HG02852 (cell line): ENCODE measurements at regions not wholly inside any gene's neighbourhood (a gene's known extent, or its start where the extent isn't known, plus 50 kb on each side); places are given as distances from the start of the nearest gene placed in this dataset.
"Not testable (repeated sequence)": the region's sequence is repeated elsewhere in the genome, so short reads cannot be mapped to it uniquely, and the experiment has no call there.

Experiments
- ATAC-seq: cut with Tn5 transposase; IDR thresholded peaks from one replicate; pipeline ENCODE4 v1.9.1; 2021; ENCODE audit warnings: mild to moderate bottlenecking, moderate library complexity; ENCODE audit not compliant: unreplicated experiment

GRCh38 chr6:3960754-3961361 is 111.7 kb downstream of the FAM50B start:
- no peak for ATAC-seq

GRCh38 chr6:3961581-3962215 is 112.5 kb downstream of the FAM50B start:
- ATAC-seq, result no peak

GRCh38 chr6:3962291-3963280 is 113.4 kb downstream of the FAM50B start:
- no peak for ATAC-seq

- no peak for ATAC-seq
Observed at GRCh38 chr6:3963426-3963825, 114.3 kb downstream of the FAM50B start.

- no peak for ATAC-seq
Observed at GRCh38 chr6:3965071-3965718, 113.7 kb downstream of the FAM217A start.

- no peak for ATAC-seq
Observed at GRCh38 chr6:3966426-3966825, 112.5 kb downstream of the FAM217A start.

- ATAC-seq, result no peak
Observed at GRCh38 chr6:3970097-3970496, 108.8 kb downstream of the FAM217A start.

- not testable (repeated sequence) for ATAC-seq
Observed at GRCh38 chr6:3973152-3973551, 105.8 kb downstream of the FAM217A start.

- ATAC-seq, result peak; percentile 88
Observed at GRCh38 chr6:3977875-3978711, 100.8 kb downstream of the FAM217A start.

GRCh38 chr6:3978966-3979365 is 100.0 kb downstream of the FAM217A start:
- not testable (repeated sequence) for ATAC-seq

- ATAC-seq, result no peak
Observed at GRCh38 chr6:3981917-3982316, 97.0 kb downstream of the FAM217A start.

GRCh38 chr6:3983778-3984177 is 95.2 kb downstream of the FAM217A start:
- ATAC-seq, result no peak

- no peak for ATAC-seq
Observed at GRCh38 chr6:3984494-3984893, 94.4 kb downstream of the FAM217A start.

- no peak for ATAC-seq
Observed at GRCh38 chr6:3986241-3986640, 92.7 kb downstream of the FAM217A start.

GRCh38 chr6:3987053-3987452 is 91.9 kb downstream of the FAM217A start:
- ATAC-seq, result no peak

- no peak for ATAC-seq
Observed at GRCh38 chr6:3987576-3987975, 91.4 kb downstream of the FAM217A start.

GRCh38 chr6:3990692-3991491 is 88.0 kb downstream of the FAM217A start:
- ATAC-seq, result no peak

- no peak for ATAC-seq
Observed at GRCh38 chr6:3991941-3992340, 87.0 kb downstream of the FAM217A start.

- no peak for ATAC-seq
Observed at GRCh38 chr6:3996349-3996748, 82.6 kb downstream of the FAM217A start.
